IMR-90 (cell line): ENCODE measurements at regions not wholly inside any gene's neighbourhood (a gene's known extent, or its start where the extent isn't known, plus 50 kb on each side); places are given as distances from the start of the nearest gene placed in this dataset.

Experiments
- ATAC-seq: fragments of 200-7000 bp; cut with Tn5 transposase; 2 replicates; pipeline ENCODE4 v1.9.1; 2020; ENCODE audit warnings: low read depth, mild to moderate bottlenecking, moderate library complexity
- BruUV-seq: library from RNA; stranded (reverse); fragments of 400-500 nt; replicated peaks from 2 replicates; lab custom pipeline; 2021; lab: Mats Ljungman, UMichigan
- CTCF ChIA-PET: fragments of 300-600 bp; formaldehyde crosslinking; extraction: SDS; loops from one replicate; lab custom pipeline; 2021; ENCODE audit warnings: antibody characterized with exemption; lab: Yijun Ruan, JAX
- POLR2A ChIA-PET: fragments of 300-600 bp; sonication (Branson Sonifier 250); formaldehyde crosslinking; loops from one replicate; lab custom pipeline; 2022; ENCODE audit warnings: antibody characterized with exemption; ENCODE audit not compliant: unreplicated experiment; lab: Charles Lee
- DNase-seq: peaks from one replicate; pipeline ENCODE4 v3.0.0; 2013
- H2AFZ ChIP-seq: replicated peaks from 2 replicates; pipeline ENCODE3; 2013; ENCODE audit warnings: low read length, mild to moderate bottlenecking; ENCODE audit not compliant: poor library complexity
- H2AK5ac ChIP-seq: 2 replicates; pipeline ENCODE4 v1.6.1; 2013; ENCODE audit warnings: low read depth, low read length, inconsistent platforms
- H2AK9ac ChIP-seq: replicated peaks from 2 replicates; pipeline ENCODE3; 2013; ENCODE audit warnings: mild to moderate bottlenecking, low read depth, low read length, moderate library complexity; ENCODE audit not compliant: poor library complexity
- H2BK120ac ChIP-seq: 2 replicates; pipeline ENCODE4 v1.6.1; 2013; ENCODE audit warnings: low read depth, low read length, inconsistent platforms
- H2BK15ac ChIP-seq: 3 replicates; pipeline ENCODE4 v1.6.1; 2013; ENCODE audit warnings: low read depth, low read length, inconsistent platforms
- H2BK20ac ChIP-seq: 2 replicates; pipeline ENCODE4 v1.6.1; 2013; ENCODE audit warnings: low read depth, mild to moderate bottlenecking, inconsistent platforms, low read length, moderate library complexity
- H2BK5ac ChIP-seq: 2 replicates; pipeline ENCODE4 v1.6.1; 2013; ENCODE audit warnings: mild to moderate bottlenecking, low read depth, low read length, inconsistent platforms; ENCODE audit not compliant: poor library complexity, severe bottlenecking
- H3K14ac ChIP-seq: replicated peaks from 2 replicates; pipeline ENCODE4 v1.6.1; 2013; ENCODE audit warnings: low read depth, low read length, inconsistent platforms
- H3K18ac ChIP-seq: 2 replicates; pipeline ENCODE4 v1.6.1; 2013; ENCODE audit warnings: low read depth, low read length, control low read depth
- H3K23ac ChIP-seq: 2 replicates; pipeline ENCODE4 v1.6.1; 2013; ENCODE audit warnings: low read depth, low read length, inconsistent platforms
- H3K27ac ChIP-seq: 2 replicates; pipeline ENCODE4 v1.5.1; 2013; ENCODE audit warnings: mild to moderate bottlenecking, control low read depth, low read length; ENCODE audit not compliant: insufficient read depth
- H3K27me3 ChIP-seq: 2 replicates; pipeline ENCODE4 v1.6.1; 2013; ENCODE audit warnings: low read length; ENCODE audit not compliant: control insufficient read depth, insufficient read depth
- H3K36me3 ChIP-seq: 2 replicates; pipeline ENCODE4 v1.6.1; 2013; ENCODE audit warnings: low read length, mixed read lengths; ENCODE audit not compliant: control insufficient read depth, insufficient read depth
- H3K4ac ChIP-seq: 2 replicates; pipeline ENCODE4 v1.6.1; 2013; ENCODE audit warnings: low read depth, low read length, inconsistent platforms
- H3K4me1 ChIP-seq: 2 replicates; pipeline ENCODE4 v1.6.1; 2013; ENCODE audit warnings: low read length, mixed read lengths; ENCODE audit not compliant: control insufficient read depth, insufficient read depth
- H3K4me2 ChIP-seq: 2 replicates; pipeline ENCODE4 v1.6.1; 2013; ENCODE audit warnings: low read depth, mild to moderate bottlenecking, control low read depth, low read length, moderate library complexity
- H3K4me3 ChIP-seq: 2 replicates; pipeline ENCODE4 v1.5.1; 2013; ENCODE audit warnings: low read depth, mild to moderate bottlenecking, control low read depth, low read length, moderate library complexity; ENCODE audit not compliant: insufficient read depth
- H3K56ac ChIP-seq: 2 replicates; pipeline ENCODE4 v1.6.1; 2013; ENCODE audit warnings: low read length, inconsistent platforms; ENCODE audit not compliant: insufficient read depth; ENCODE audit errors: extremely low read depth
- H3K79me1 ChIP-seq, 2 experiments: 2 replicates each; pipeline ENCODE4 v1.6.1; 2013; ENCODE audit warnings: low read length in 2 of 2, inconsistent platforms in 1 of 2, low read depth in 1 of 2
- H3K9ac ChIP-seq: 2 replicates; pipeline ENCODE4 v1.6.1; 2013; ENCODE audit warnings: low read depth, low read length, control low read depth
- H3K9me1 ChIP-seq: 2 replicates; pipeline ENCODE4 v1.6.1; 2013; ENCODE audit warnings: low read length, inconsistent platforms; ENCODE audit not compliant: insufficient read depth
- H3K9me3 ChIP-seq: 2 replicates; pipeline ENCODE4 v1.6.1; 2013; ENCODE audit warnings: low read length; ENCODE audit not compliant: control insufficient read depth, insufficient read depth
- H4K20me1 ChIP-seq: 2 replicates; pipeline ENCODE4 v1.6.1; 2013; ENCODE audit warnings: low read length, inconsistent platforms; ENCODE audit not compliant: insufficient read depth
- H4K5ac ChIP-seq: 2 replicates; pipeline ENCODE4 v1.6.1; 2013; ENCODE audit warnings: mild to moderate bottlenecking, low read depth, low read length, control low read depth
- H4K8ac ChIP-seq, 2 experiments: 2 replicates each; pipeline ENCODE4 v1.6.1; 2013; ENCODE audit warnings: low read depth in 2 of 2, low read length in 2 of 2, control low read depth in 1 of 2, inconsistent platforms in 1 of 2
- H4K91ac ChIP-seq: 2 replicates; pipeline ENCODE4 v1.6.1; 2013; ENCODE audit warnings: low read depth, low read length, inconsistent platforms; ENCODE audit not compliant: insufficient read depth
- BHLHE40 ChIP-seq: fragments of 150-350 bp; IDR thresholded peaks from 2 replicates; pipeline ENCODE4 v1.6.1; 2016; ENCODE audit warnings: mild to moderate bottlenecking, low read depth, low read length
- CEBPB ChIP-seq: IDR thresholded peaks from 2 replicates; pipeline ENCODE4 v1.6.1; 2012; ENCODE audit warnings: low read depth, low read length, improper control_type of control experiment
- CHD1 ChIP-seq: IDR thresholded peaks from 2 replicates; pipeline ENCODE4 v1.6.1; 2012; ENCODE audit warnings: low read depth, low read length, improper control_type of control experiment
- FOS ChIP-seq: fragments of 150-350 bp; IDR thresholded peaks from 2 replicates; pipeline ENCODE4 v1.6.1; 2016; ENCODE audit warnings: low read depth, low read length
- MAFK ChIP-seq: IDR thresholded peaks from 2 replicates; pipeline ENCODE4 v1.6.1; 2012; ENCODE audit warnings: low read depth, low read length, improper control_type of control experiment
- MAZ ChIP-seq: IDR thresholded peaks from 2 replicates; pipeline ENCODE4 v1.6.1; 2012; ENCODE audit warnings: low read depth, mild to moderate bottlenecking, low read length, improper control_type of control experiment, moderate library complexity, borderline replicate concordance
- MXI1 ChIP-seq: IDR thresholded peaks from 2 replicates; pipeline ENCODE4 v1.6.1; 2012; ENCODE audit warnings: low read depth, mild to moderate bottlenecking, low read length, moderate library complexity, borderline replicate concordance
- NFE2L2 ChIP-seq: fragments of 150-350 bp; IDR thresholded peaks from 2 replicates; pipeline ENCODE4 v1.6.1; 2016; ENCODE audit warnings: low read depth, mild to moderate bottlenecking, low read length
- POLR2A ChIP-seq: IDR thresholded peaks from 2 replicates; pipeline ENCODE4 v1.6.1; 2012; ENCODE audit warnings: mild to moderate bottlenecking, low read depth, low read length
- RAD21 ChIP-seq: IDR thresholded peaks from 2 replicates; pipeline ENCODE4 v1.6.1; 2012; ENCODE audit warnings: low read length, improper control_type of control experiment
- RCOR1 ChIP-seq: IDR thresholded peaks from 2 replicates; pipeline ENCODE4 v1.6.1; 2012; ENCODE audit warnings: mild to moderate bottlenecking, low read length, improper control_type of control experiment; ENCODE audit not compliant: insufficient replicate concordance
- RFX5 ChIP-seq: IDR thresholded peaks from 2 replicates; pipeline ENCODE4 v1.8.0; 2012; ENCODE audit warnings: low read depth, mild to moderate bottlenecking, low read length, moderate library complexity
- SMC3 ChIP-seq: fragments of 150-350 bp; IDR thresholded peaks from 2 replicates; pipeline ENCODE4 v1.6.1; 2016; ENCODE audit warnings: low read depth, mild to moderate bottlenecking, antibody characterized with exemption, low read length, moderate library complexity
- USF2 ChIP-seq: fragments of 150-350 bp; IDR thresholded peaks from 2 replicates; pipeline ENCODE4 v1.6.1; 2017; ENCODE audit warnings: mild to moderate bottlenecking, antibody characterized with exemption, low read length, low read depth
- WGBS, 2 experiments: methylation state at CpG; one replicate each; pipeline versions ENCODE4 v1.1.5 to v1.1.7; 2013; ENCODE audit warnings: missing lambda C conversion rate in 2 of 2; ENCODE audit not compliant: insufficient read length in 1 of 2; ENCODE audit errors: extremely low coverage in 2 of 2; 5-methylcytosine and 5-hydroxymethylcytosine counted together
- dilution Hi-C: fragments of 300-500 bp; cut with HindIII; formaldehyde crosslinking; loops from one replicate; pipeline ENCODE4 v1.14.3; 2018; ENCODE audit warnings: low sequenced_read_pairs; ENCODE audit not compliant: unreplicated experiment
- in situ Hi-C: fragments of 300-500 bp; cut with MboI; formaldehyde crosslinking; loops from 3 replicates; pipeline ENCODE4 v1.14.3; 2019; ENCODE audit warnings: low sequenced_read_pairs, inconsistent platforms, mixed read lengths
- intact Hi-C: fragments of 100-400 bp; cut with micrococcal nuclease; formaldehyde crosslinking; loops from 2 replicates; pipeline ENCODE4 v1.10.0; 2022
- TF ChIP-seq, protein P1 (sequence below): conservative IDR thresholded peaks from 2 replicates; pipeline ENCODE4 v1.5.1; 2012; ENCODE audit warnings: mild to moderate bottlenecking, low read depth, low read length, improper control_type of control experiment
- TF ChIP-seq, protein P2 (sequence below): fragments of 150-350 bp; IDR thresholded peaks from 2 replicates; pipeline ENCODE4 v1.6.1; 2016; ENCODE audit warnings: low read depth, mild to moderate bottlenecking, low read length, moderate library complexity, borderline replicate concordance

- Histone ChIP-seq H4K8ac (no peak overlapping the region), H3K4me3 (no peak overlapping the region), H2AK9ac (no peak overlapping the region), H3K27ac (no peak overlapping the region), H3K9ac (no peak overlapping the region), H3K4ac (no peak overlapping the region), H2BK5ac (no peak overlapping the region), H3K14ac (no peak overlapping the region), H2AFZ (no peak overlapping the region), H4K91ac (no peak overlapping the region), H3K9me1 (no peaks in the 10 kb centered on the region), H4K20me1 (no peaks in the 10 kb centered on the region), H3K4me2 (no peak overlapping the region), H2BK120ac (no peak overlapping the region), H3K56ac (no peak overlapping the region; the same call in 1 of the 2 replicates), H3K36me3 (no peaks in the 10 kb centered on the region), H3K4me1 (no peaks in the 10 kb centered on the region; the same call in 1 of the 2 replicates), H2BK15ac (no peak overlapping the region), H3K27me3 (no peaks in the 10 kb centered on the region), H2BK20ac (no peak overlapping the region), H3K23ac (no peak overlapping the region), H2AK5ac (no peak overlapping the region), H4K5ac (no peak overlapping the region), H3K18ac (no peak overlapping the region), H3K9me3 (no peaks in the 10 kb centered on the region), H3K79me1 (no peaks in the 10 kb centered on the region)
- BruUV-seq, result no TSS peak
- in situ Hi-C loops, result no loop called here
- dilution Hi-C loops, result no loop called here
- POLR2A ChIA-PET, result no interaction called here
- CTCF ChIA-PET, result no interaction called here
- ATAC-seq (no peak), DNase-seq (no peak)
- no peak for TF ChIP-seq RAD21
- no peak for TF ChIP-seq POLR2A
- TF ChIP-seq USF2, result no peak
- TF ChIP-seq SMC3, result no peak
- TF ChIP-seq NFE2L2, result no peak
- no peak for TF ChIP-seq MAZ
- no peak for TF ChIP-seq MAFK
- TF ChIP-seq MXI1, result no peak
- TF ChIP-seq, protein P1, sequence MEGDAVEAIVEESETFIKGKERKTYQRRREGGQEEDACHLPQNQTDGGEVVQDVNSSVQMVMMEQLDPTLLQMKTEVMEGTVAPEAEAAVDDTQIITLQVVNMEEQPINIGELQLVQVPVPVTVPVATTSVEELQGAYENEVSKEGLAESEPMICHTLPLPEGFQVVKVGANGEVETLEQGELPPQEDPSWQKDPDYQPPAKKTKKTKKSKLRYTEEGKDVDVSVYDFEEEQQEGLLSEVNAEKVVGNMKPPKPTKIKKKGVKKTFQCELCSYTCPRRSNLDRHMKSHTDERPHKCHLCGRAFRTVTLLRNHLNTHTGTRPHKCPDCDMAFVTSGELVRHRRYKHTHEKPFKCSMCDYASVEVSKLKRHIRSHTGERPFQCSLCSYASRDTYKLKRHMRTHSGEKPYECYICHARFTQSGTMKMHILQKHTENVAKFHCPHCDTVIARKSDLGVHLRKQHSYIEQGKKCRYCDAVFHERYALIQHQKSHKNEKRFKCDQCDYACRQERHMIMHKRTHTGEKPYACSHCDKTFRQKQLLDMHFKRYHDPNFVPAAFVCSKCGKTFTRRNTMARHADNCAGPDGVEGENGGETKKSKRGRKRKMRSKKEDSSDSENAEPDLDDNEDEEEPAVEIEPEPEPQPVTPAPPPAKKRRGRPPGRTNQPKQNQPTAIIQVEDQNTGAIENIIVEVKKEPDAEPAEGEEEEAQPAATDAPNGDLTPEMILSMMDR, result no peak
- TF ChIP-seq, protein P2, sequence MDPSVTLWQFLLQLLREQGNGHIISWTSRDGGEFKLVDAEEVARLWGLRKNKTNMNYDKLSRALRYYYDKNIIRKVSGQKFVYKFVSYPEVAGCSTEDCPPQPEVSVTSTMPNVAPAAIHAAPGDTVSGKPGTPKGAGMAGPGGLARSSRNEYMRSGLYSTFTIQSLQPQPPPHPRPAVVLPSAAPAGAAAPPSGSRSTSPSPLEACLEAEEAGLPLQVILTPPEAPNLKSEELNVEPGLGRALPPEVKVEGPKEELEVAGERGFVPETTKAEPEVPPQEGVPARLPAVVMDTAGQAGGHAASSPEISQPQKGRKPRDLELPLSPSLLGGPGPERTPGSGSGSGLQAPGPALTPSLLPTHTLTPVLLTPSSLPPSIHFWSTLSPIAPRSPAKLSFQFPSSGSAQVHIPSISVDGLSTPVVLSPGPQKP, result no peak
- no peak for TF ChIP-seq RFX5
- no peak for TF ChIP-seq CHD1
- TF ChIP-seq FOS, result no peak
- no peak for TF ChIP-seq CEBPB
- no peak for TF ChIP-seq BHLHE40
- no peak for TF ChIP-seq RCOR1
- WGBS, 2 experiments, result 0% methylated on average over 1 of the region's 1 CpG; no CpG with 5 or more reads in 1 of the 2 experiments
- intact Hi-C loops, result no loop called here
Measured at GRCh38 chr9:13590996-13591395, 311.5 kb upstream of the MPDZ start.
